ENCODE measurements at regions not wholly inside any gene's neighbourhood (a gene's known extent, or its start where the extent isn't known, plus 50 kb on each side); places are given as distances from the start of the nearest gene placed in this dataset.

DNA sequence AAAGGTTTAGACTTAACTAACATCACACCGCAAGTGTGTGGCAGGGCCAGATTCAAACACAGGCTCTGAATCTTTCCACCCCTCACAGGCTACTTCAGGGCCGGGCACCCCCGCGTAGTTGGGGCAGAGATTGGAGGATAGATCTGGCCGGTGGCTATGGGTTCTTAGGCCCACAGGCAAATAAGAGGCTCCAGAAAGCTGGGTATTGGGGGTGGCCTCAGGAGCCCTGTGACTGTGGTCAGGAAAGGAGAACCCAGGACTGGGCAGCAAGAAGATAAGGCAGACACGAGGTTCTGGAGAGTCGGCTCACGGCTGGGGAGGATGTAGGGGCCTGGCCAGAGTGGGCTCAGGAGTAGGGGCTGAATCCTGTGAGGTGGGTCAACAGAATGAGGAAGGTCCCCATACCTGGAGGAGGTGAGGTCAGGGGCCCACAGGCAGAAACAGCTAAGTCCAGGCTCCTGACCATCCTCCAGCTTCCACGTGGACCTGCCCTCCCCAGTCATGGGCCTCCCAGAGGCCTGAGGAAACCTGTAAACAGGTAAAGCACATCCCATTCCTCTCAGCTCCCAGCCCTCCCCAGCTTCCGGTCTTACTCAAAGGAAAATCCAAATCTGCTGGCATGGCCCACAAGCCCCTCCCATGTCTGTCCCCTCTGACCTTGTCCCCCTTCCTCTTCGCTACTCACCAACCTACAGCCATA, 306.2 kb downstream of the MATN1 start:
- no peak for DNase-seq

DNA sequence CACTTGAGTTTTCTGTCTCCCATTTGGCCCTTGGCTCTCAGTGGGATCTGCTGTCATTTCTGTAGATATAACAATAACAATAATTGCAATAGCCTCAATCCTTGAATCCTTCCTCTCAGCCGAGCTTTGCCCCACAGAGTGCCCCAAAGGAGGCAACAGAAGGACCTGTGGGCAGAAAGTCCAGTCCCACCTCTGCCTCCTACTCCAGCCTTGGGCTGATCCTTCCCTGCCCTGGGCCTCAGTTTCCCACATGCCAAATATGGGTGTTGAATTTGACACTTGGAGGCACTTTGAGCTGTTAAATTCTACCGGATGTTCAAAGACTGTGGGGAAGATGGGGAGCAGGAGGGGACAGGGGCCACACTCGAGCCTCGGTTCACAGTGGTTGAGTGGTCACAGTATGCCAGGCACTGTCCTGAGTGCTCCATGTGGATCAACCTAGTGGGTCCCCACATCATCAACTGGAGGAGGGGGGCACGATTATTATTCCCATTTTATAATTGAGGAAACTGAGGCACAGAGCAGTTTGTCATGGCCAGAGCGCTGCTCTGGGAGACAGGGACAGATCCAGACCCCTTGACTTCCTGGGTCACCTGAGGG, 307.1 kb downstream of the MATN1 start:
- DNase-seq = no peak

DNA sequence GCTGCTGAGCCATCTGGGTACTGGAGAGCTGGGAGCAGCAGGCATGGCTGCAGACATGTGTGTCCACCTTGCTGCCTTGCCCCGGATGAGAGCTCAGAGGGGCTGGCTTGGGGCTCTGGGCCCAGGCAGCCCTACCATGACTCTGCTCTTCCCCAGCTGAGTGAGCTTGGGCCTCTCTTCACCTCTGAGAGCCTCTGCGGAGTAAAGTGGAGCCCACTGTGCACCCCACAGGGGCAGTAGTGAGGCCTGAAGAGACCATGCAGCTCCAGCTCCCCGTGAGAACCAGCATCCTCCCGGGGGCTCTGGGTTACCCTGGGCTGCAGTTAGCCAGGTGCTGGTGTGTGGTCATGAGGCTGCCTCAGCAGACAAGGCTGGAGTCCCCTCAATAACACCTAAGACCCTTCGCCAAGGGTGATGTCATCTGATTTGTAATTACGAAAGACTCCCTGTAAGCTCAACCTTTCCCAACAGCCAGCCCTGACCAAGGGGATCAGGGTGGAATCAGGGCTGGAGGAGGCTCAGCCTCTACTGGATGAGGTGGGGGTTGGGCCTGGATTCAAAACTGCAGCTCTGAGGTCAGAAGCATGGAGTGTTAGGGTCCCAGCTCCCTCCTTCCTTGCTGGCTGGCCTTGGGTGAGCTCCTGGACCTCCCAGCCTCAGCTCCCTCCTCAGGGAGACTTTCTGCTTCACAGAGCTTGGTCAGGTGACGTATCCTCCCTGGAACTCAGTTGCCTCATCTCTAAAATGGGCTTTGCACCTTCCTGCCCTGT, 308.0 kb downstream of the MATN1 start:
- no peak for DNase-seq

DNA sequence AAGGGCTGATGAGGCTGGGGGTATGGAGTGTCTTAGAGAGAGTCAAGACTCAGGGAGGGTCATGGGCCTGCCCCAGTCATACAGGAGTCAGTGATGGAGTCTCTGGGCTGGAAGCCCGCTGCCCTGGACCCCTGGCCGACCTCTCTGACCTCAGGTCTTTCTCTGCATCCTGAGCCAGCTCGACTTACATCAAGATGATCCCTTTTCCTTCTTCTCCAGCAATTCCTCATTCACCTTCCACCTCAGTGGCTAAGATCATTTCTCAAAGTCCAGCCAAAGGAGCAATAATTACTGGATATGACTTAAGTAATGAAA, 308.6 kb downstream of the MATN1 start:
- DNase-seq = no peak

DNA sequence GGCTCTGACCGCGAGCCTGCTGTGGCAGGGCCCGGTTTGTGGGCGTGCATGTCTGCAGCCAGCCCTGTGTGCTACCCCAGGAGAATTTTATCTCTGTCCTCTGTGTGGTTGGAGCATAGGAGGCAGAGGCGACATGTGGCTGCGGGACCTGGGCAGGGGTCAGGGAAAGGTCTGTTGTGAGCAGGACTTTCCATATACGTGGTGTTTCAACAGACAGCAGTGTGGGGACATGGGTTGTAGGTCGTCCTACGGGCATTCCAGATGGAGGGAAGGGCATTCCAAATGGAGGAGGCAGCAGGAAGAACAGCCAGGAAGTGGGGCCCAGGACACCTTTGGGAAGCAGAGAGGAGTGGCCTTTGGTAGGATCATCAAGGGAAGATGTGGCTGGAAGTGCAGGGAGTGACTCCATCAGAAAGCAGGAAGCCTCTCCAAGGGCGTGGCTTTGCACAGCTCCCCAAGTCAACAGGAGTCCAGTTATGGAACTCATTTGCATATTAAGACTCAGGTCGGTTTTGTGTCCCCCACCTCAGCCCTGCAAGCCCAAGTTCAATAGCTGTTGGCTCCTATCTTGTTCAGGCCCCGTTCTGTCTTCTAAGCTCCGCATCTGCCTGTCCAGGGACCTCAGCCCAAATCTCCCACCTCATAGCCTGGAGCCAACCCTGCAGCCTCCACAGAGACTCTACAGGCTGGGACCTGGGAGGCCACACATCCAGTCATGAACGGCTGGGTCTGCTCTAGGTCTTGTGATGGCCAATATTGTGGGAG, 309.1 kb downstream of the MATN1 start:
- DNase-seq = no peak

- no peak for DNase-seq
Observed at GRCh38 chr1:30413606-30414005, 309.8 kb downstream of the MATN1 start.

GRCh38 chr1:30413111-30413440, 310.3 kb downstream of the MATN1 start:
- no peak for DNase-seq

DNA sequence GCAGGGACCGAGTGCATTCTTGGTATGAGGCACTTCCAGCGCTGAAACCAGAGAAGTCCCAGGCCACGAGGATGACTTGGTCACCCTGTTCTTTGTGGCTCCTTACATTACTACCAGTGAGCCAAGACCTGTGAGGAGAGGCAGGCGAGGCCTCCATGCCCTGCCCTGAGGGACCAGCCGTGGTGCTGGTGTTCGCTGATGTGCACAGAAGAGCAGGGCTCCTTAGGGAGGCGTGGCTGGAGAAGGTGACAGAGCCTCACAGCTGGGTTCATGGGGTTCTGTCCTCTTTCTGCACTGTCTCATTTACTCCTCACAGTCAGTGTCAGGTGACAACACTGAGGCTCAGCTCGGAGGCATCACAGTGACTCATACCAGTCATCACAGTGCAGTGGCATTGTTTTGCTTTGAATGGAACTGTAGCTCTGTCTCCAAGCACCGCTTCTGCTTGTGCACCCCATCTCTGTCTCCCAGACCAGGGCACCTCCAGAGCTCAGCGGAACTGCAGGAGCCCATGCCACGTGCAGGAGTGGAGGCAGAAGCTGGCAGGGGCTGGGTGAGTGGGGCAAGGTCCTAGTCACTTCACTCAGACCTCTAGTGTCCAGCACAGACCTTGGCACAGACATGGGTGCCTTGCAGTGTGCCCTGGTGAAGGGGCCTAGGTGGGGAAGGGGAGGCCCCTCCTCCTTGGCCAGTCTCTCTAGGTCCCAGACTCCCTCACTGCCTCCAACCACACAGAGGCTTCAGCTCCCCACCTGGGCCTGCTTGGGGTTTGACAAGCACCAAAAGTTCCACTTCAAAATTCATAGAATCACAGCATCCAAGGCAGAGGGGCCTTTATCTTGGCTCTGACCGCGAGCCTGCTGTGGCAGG, 310.9 kb downstream of the MATN1 start:
- no peak for DNase-seq

DNA sequence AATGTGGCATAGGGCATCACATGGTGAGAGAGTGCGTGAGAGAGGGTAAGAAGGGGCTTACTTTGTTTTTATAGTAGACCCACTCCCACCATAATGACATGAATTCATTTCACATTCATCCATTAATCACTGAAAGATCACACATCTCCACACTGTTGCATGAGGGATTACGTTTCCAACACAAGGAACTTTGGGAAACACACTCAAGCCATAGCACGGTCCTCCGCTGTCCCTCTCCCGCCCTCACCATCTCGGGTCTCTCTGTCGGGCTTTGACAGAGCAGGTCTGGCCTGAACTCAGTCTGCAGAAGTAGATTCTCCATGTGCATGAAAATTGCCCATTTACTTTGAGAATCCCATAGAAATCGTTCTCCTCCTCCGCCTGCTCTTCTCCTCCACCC, 312.2 kb downstream of the MATN1 start:
- no peak for DNase-seq

DNA sequence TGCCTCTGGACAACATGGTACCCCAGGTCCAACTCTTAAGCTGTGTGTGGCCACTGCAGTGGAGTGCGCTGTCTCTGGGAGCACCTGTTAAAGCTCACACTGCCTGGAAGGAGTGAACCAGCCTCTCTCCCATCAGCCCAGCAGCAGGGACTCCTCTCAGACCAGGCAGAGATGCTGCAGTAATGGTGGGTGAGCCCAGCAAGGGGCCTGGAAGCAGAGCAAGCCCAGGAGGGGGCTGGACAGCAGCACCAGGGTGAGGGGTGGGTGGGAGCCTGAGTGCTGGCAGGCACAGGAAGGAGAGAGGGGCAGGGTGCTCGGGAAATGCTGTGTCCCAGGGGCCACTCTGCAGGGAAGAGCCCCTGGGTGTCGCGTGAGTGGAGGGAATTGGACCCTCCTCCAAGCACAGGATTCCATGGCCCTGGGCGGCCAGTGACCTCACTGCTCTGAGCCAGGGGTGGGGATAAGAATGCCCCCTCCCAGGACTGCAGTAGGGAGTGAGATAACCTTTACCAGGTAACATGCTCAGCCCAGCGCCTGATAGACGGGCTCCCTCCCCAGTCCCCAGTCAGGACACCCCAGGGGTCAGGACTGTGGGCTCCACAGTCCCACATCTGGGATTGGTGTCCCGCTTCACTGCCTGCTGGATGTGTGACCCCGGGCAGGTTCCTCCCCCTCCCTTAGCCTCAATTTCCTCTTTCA, 313.1 kb downstream of the MATN1 start:
- DNase-seq = no peak

DNA sequence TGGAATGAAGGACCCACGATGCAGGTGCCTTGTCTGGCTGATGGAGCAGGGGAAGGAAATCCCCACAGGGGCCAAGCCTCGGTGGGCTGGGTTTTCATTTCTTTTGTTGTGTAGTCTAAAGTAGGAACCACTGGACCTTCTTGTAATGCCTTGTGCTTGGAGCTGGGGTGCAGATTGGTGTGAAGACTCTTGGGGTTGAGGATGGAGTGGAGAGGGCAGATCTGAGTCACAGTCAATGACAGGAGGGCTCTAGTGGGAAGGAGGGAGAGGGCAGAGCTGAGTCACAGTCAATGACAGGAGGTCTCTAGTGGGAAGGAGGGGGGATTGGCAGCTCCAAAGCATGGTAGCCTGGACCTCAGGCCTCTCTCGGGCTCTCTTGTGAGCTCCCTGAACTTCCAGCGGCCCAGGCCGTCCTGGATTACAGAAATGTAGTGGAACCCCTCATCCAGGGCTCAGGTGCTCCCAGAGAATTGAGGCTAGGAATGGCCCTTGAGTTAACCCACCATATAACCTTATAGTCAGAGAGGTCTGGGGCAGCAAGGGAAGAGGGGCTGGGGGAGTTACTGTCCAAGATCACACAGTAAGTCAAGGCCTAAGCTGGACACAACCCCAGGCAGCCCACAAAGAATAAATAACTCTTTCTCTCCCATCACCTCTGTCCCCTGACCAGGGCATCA, 313.8 kb downstream of the MATN1 start:
- no peak for DNase-seq

GRCh38 chr1:30407865-30408580, 315.4 kb downstream of the MATN1 start:
- DNase-seq = no peak

DNA sequence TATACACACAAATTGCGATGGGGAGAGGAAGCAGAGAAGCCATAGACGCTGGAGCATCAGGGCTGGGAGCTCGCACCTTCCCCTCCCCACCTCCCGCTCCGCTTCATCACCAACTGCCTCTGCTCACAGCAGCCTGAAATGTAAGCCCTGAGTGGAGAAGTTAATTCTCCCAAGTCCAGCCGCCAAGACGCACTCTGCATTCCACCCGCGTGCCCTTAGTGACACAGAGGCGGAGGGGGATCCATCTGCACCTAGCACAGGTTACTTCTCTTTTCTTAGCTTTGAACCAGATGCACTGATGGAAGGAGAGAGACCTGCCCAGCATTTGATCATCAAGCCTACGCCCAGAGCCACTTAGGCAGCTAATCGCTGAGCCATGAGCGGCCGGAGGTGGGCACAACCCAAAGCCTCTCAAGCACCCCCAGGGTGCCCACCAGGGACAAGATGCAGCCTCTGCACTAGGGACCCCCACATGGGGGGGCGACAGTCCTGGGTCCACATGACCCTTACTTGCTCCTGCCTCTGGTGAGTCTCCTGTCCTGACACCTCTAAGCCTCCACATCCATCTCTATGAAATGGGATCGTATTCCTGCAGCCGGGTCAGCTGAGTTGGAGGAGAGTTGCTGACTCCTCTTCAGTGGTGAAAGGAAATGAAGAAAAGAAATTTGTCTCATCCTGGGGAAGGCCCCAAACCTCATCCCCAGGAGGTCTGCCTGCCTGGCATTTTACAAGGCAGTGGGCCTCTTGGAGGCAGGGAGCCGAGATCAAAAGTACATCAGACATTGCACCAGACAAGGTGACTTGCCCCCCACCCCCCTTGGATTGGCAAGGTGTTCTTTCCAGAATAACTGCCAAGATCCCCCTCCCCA, 316.2 kb downstream of the MATN1 start:
- no peak for DNase-seq

- no peak for DNase-seq
Observed at GRCh38 chr1:30405631-30406212, 317.7 kb downstream of the MATN1 start.

DNA sequence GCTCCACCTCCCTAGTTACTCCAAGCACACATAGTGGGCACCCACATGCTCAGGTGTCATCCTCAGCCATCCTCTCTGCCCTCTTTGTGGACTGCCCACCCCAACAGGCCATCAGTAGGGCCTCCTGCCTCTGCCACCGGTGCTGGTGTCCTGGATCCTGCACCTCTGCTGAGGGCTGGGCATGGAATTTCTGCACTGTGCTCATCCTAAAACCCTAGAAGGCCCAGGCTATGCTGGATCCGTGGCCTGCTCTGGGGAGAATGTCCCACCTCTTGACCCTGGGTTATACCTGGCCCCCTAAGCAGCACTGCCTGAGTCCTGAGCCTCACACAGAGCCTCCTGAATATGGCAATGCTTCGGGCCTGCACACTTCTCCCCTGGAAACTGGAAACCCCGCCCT, 318.3 kb downstream of the MATN1 start:
- DNase-seq = no peak

DNA sequence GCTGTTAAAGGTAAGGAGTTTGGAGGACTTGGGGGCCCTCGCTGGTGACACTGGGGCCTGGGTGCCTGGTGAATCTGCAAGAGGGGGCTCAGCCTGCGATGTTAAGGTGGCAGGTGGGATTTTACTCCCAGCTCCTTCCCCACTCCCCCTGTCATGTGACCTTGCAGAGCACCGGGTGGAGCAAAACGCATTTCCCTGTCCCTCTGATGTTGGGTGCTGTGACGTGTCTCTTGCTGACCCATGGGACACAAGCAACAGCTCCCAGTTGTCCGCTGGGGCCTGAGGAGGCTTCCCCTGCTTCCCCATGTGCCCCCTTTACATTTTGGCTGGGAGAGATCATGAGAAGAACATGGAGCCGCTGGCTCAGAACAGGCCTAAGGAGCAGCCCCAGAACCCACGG, 319.0 kb downstream of the MATN1 start:
- no peak for DNase-seq

DNA sequence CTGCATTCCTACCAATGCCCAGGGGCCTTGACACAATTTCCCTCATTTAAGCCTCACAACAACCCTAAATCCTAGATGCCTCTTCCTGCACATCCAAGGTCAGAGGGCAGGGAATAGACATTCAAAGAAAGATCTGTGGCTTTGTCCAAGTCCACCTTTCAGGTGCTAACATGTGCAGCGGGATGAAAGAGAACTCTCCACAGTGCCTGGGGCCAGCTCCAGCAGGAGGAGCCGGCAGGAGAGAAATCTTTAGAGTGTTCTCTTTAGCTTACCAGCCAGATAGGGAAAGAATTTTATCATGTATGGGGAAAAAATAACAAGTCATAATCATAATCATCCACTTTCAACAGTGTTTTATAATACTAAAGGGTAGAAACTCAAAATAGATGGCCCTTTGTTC, 319.7 kb downstream of the MATN1 start:
- DNase-seq = no peak

- DNase-seq = no peak
Observed at GRCh38 chr1:30403061-30403645, 320.2 kb downstream of the MATN1 start.

- no peak for DNase-seq
Observed at GRCh38 chr1:30402031-30402430, 321.4 kb downstream of the MATN1 start.
